HepG2 (cell line): ENCODE measurements at regions not wholly inside any gene's neighbourhood (a gene's known extent, or its start where the extent isn't known, plus 50 kb on each side); places are given as distances from the start of the nearest gene placed in this dataset.

Experiments used
- ATAC-seq: fragments of 200-7000 bp; cut with Tn5 transposase; 3 replicates; pipeline ENCODE4 v1.9.1; 2020; ENCODE audit warnings: mild to moderate bottlenecking, moderate library complexity
- BruUV-seq: library from RNA; stranded (reverse); fragments of 400-500 nt; replicated peaks from 2 replicates; lab custom pipeline; 2021; lab: Mats Ljungman, UMichigan
- CTCF ChIA-PET: fragments of 300-600 bp; formaldehyde crosslinking; extraction: SDS; loops from one replicate; lab custom pipeline; 2021; ENCODE audit warnings: low total read pairs, inconsistent platforms, low intra/inter-chr PET ratio; lab: Yijun Ruan, JAX
- POLR2A ChIA-PET: fragments of 350-600 bp; sonication (Branson Sonifier 250); formaldehyde crosslinking; loops from one replicate; lab custom pipeline; 2020; ENCODE audit warnings: antibody characterized with exemption, inconsistent platforms; lab: Yijun Ruan, JAX
- DNase-seq: peaks from one replicate; pipeline ENCODE4 v3.0.0-alpha.2; 2015; ENCODE audit warnings: low spot score
- FAIRE-seq: peaks from 3 replicates; lab custom pipeline; 2011; peaks lifted over from hg19 to GRCh38; lab: Jason Lieb, UNC
- H2AFZ ChIP-seq: one replicate; pipeline ENCODE4 v1.6.1; 2011; ENCODE audit warnings: low read length, inconsistent platforms
- H3K27ac ChIP-seq: fragments of 300-600 bp; 3 replicates; pipeline ENCODE4 v1.8.0; 2011; ENCODE audit warnings: mixed run types, mild to moderate bottlenecking, mixed read lengths, low read length, inconsistent platforms; ENCODE audit not compliant: insufficient read depth; ENCODE audit errors: extremely low read length
- H3K27me3 ChIP-seq, 2 experiments: fragments of 200-600 bp in 1 of 2; 2 replicates in 1 of 2; 3 replicates in 1 of 2; pipeline versions ENCODE4 v1.6.0 to v1.8.0; 2011; ENCODE audit warnings: low read length in 2 of 2, mild to moderate bottlenecking in 2 of 2, moderate library complexity in 2 of 2, inconsistent platforms in 1 of 2; ENCODE audit not compliant: insufficient read depth in 2 of 2, control insufficient read depth in 1 of 2
- H3K36me3 ChIP-seq, 2 experiments: fragments of 200-600 bp in 1 of 2; replicated peaks in 1 of 2; 2 replicates in 1 of 2; 3 replicates in 1 of 2; pipeline versions ENCODE4 v1.5.1 to v1.8.0; 2011; ENCODE audit warnings: low read length in 2 of 2, inconsistent platforms in 1 of 2; ENCODE audit not compliant: insufficient read depth in 2 of 2, control insufficient read depth in 1 of 2
- H3K4me1 ChIP-seq: 2 replicates; pipeline ENCODE4 v1.5.1; 2012; ENCODE audit warnings: low read length, inconsistent platforms; ENCODE audit not compliant: insufficient read depth
- H3K4me2 ChIP-seq: 2 replicates; pipeline ENCODE4 v1.6.0; 2011; ENCODE audit warnings: low read depth, low read length, inconsistent platforms
- H3K4me3 ChIP-seq, 3 experiments: fragments of 200-600 bp in 1 of 3; sonication (generic), shearing (Covaris generic) in 1 of 3; replicated peaks in 1 of 3; 2 replicates each; pipeline ENCODE4 v1.5.1; 2011 to 2016; ENCODE audit warnings: low read length in 3 of 3, inconsistent platforms in 2 of 3, low read depth in 2 of 3, mild to moderate bottlenecking in 2 of 3, control low read depth in 1 of 3, mixed read lengths in 1 of 3; ENCODE audit not compliant: insufficient read depth in 1 of 3
- H3K79me2 ChIP-seq: one replicate; pipeline ENCODE4 v1.6.1; 2011; ENCODE audit warnings: low read length, inconsistent platforms; ENCODE audit not compliant: insufficient read depth
- H3K9ac ChIP-seq: 2 replicates; pipeline ENCODE4 v1.6.0; 2011; ENCODE audit warnings: mild to moderate bottlenecking, low read depth, low read length, inconsistent platforms; ENCODE audit not compliant: insufficient read depth
- H3K9me3 ChIP-seq: 2 replicates; pipeline ENCODE4 v1.5.1; 2012; ENCODE audit warnings: mild to moderate bottlenecking, low read length
- H4K20me1 ChIP-seq: 2 replicates; pipeline ENCODE4 v1.6.0; 2011; ENCODE audit warnings: inconsistent platforms, mild to moderate bottlenecking, low read length, moderate library complexity; ENCODE audit not compliant: insufficient read depth
- BRD4 ChIP-seq: sonication (generic); formaldehyde crosslinking; IDR thresholded peaks from 2 replicates; pipeline ENCODE4 v1.4.0; 2020; ENCODE audit warnings: missing genetic modification reagents
- SOX13 ChIP-seq, 3 experiments: fragments of 450-650 bp in 1 of 3; sonication (generic) in 1 of 3; formaldehyde crosslinking in 1 of 3; IDR thresholded peaks in 2 of 3; conservative IDR thresholded peaks in 1 of 3; 2 replicates each; pipeline versions ENCODE4 v1.5.0 to v1.6.1; 2016 to 2020; ENCODE audit warnings: antibody characterized with exemption in 1 of 3, mild to moderate bottlenecking in 1 of 3, missing compliant biosample characterization in 1 of 3, missing genetic modification reagents in 1 of 3, moderate library complexity in 1 of 3
- WGBS: methylation state at CpG from one replicate; pipeline ENCODE4 v1.1.6; 2017; ENCODE audit warnings: low lambda C conversion rate; 5-methylcytosine and 5-hydroxymethylcytosine counted together
- in situ Hi-C: cut with HindIII; loops from 2 replicates; pipeline ENCODE4 v1.10.0; 2017; ENCODE audit warnings: low pct_unique_long_range_greater_than_20kb; ENCODE audit not compliant: extremely low pct_ligation_motif_present
- intact Hi-C: fragments of 100-400 bp; cut with micrococcal nuclease; formaldehyde crosslinking; loops from one replicate; pipeline ENCODE4 v1.10.0; 2022; ENCODE audit not compliant: unreplicated experiment
- TF ChIP-seq, protein P1 (sequence below): IDR thresholded peaks from 2 replicates; pipeline ENCODE4 v1.4.0; 2020; ENCODE audit warnings: mild to moderate bottlenecking, missing genetic modification reagents
- TF ChIP-seq, protein P2 (sequence below): sonication (generic); formaldehyde crosslinking; IDR thresholded peaks from 2 replicates; pipeline ENCODE4 v1.4.0; 2020; ENCODE audit warnings: missing genetic modification reagents, borderline replicate concordance

DNA sequence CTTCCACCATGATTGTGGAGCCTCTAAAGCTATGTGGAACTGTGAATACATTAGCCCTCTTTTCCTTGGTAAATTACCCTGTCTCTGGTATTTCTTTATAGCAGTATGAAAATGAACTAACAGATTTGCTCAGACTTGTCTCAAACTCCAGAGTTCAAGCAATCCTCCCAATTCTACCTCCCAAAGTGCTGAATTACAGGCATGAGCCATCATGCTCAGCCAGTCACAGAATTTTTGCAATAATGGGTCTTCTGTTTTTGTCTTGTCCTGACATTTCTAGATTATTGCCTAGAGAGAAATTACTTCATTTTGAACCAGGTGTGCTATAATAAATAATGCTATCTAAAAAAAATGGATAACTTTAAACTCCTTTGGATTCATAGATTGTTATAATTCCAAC is 1414.5 kb downstream of the NLGN4Y start (continued):
- TF ChIP-seq, protein P1, sequence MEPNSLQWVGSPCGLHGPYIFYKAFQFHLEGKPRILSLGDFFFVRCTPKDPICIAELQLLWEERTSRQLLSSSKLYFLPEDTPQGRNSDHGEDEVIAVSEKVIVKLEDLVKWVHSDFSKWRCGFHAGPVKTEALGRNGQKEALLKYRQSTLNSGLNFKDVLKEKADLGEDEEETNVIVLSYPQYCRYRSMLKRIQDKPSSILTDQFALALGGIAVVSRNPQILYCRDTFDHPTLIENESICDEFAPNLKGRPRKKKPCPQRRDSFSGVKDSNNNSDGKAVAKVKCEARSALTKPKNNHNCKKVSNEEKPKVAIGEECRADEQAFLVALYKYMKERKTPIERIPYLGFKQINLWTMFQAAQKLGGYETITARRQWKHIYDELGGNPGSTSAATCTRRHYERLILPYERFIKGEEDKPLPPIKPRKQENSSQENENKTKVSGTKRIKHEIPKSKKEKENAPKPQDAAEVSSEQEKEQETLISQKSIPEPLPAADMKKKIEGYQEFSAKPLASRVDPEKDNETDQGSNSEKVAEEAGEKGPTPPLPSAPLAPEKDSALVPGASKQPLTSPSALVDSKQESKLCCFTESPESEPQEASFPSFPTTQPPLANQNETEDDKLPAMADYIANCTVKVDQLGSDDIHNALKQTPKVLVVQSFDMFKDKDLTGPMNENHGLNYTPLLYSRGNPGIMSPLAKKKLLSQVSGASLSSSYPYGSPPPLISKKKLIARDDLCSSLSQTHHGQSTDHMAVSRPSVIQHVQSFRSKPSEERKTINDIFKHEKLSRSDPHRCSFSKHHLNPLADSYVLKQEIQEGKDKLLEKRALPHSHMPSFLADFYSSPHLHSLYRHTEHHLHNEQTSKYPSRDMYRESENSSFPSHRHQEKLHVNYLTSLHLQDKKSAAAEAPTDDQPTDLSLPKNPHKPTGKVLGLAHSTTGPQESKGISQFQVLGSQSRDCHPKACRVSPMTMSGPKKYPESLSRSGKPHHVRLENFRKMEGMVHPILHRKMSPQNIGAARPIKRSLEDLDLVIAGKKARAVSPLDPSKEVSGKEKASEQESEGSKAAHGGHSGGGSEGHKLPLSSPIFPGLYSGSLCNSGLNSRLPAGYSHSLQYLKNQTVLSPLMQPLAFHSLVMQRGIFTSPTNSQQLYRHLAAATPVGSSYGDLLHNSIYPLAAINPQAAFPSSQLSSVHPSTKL (CRISPR knock-in tag): no peak
- TF ChIP-seq SOX13 (IDR thresholded peaks at IDR 0.05) (no peak), SOX13 (CRISPR knock-in tag; conservative IDR thresholded peaks at IDR 0.05 in 1 of 2, IDR thresholded peaks at IDR 0.05 in 1 of 2) (no peak)

GRCh38 chrY:15951041-15951440 is 1426.7 kb downstream of the NLGN4Y start:
- Histone ChIP-seq H3K79me2 (no peaks in the 10 kb centered on the region), H3K4me2 (no peak overlapping the region), H3K4me3 (no peak overlapping the region), H3K9me3 (peaks cover 42% of the 10 kb centered on the region), H2AFZ (no peak overlapping the region), H3K27ac (no peak overlapping the region), H3K4me1 (no peaks in the 10 kb centered on the region), H4K20me1 (no peaks in the 10 kb centered on the region), H3K27me3 (no peaks in the 10 kb centered on the region), H3K9ac (no peak overlapping the region), H3K36me3 (no peaks in the 10 kb centered on the region)
- in situ Hi-C loops: no loop called here
- ChIA-PET POLR2A (no interaction called here), CTCF (no interaction called here)
- WGBS: 0% methylated on average over 2 of the region's 4 CpGs
- BruUV-seq: no TSS peak
- ATAC-seq: no peak
- intact Hi-C loops: no loop called here
- FAIRE-seq: no peak
- DNase-seq: no peak
- TF ChIP-seq, protein P2, sequence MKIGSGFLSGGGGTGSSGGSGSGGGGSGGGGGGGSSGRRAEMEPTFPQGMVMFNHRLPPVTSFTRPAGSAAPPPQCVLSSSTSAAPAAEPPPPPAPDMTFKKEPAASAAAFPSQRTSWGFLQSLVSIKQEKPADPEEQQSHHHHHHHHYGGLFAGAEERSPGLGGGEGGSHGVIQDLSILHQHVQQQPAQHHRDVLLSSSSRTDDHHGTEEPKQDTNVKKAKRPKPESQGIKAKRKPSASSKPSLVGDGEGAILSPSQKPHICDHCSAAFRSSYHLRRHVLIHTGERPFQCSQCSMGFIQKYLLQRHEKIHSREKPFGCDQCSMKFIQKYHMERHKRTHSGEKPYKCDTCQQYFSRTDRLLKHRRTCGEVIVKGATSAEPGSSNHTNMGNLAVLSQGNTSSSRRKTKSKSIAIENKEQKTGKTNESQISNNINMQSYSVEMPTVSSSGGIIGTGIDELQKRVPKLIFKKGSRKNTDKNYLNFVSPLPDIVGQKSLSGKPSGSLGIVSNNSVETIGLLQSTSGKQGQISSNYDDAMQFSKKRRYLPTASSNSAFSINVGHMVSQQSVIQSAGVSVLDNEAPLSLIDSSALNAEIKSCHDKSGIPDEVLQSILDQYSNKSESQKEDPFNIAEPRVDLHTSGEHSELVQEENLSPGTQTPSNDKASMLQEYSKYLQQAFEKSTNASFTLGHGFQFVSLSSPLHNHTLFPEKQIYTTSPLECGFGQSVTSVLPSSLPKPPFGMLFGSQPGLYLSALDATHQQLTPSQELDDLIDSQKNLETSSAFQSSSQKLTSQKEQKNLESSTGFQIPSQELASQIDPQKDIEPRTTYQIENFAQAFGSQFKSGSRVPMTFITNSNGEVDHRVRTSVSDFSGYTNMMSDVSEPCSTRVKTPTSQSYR (CRISPR knock-in tag): no peak
- TF ChIP-seq BRD4 (CRISPR knock-in tag): no peak
